Frontal cortex (tissue), 3 donors: ENCODE measurements at regions not wholly inside any gene's neighbourhood (a gene's known extent, or its start where the extent isn't known, plus 50 kb on each side); places are given as distances from the start of the nearest gene placed in this dataset.

Source experiments
- DNase-seq, 2 donors: peaks; one replicate each; pipeline ENCODE4 v3.0.0; 2012; ENCODE audit warnings: low spot score in 2 of 2
- FAIRE-seq: peaks from 2 replicates; lab custom pipeline; 2012; peaks lifted over from hg19 to GRCh38; lab: Jason Lieb, UNC
- donor health status: control.
- donor health status: control.
- donor health status: control.

- no peak for DNase-seq
Measured at GRCh38 chr14:101022121-101022520, 118.6 kb upstream of the RTL1 start.

GRCh38 chr14:101022916-101023435 is 119.5 kb upstream of the RTL1 start:
- FAIRE-seq (no peak), DNase-seq (no peak)

More at GRCh38 chr14:101022121-101022520, 118.6 kb upstream of the RTL1 start:
- no peak for FAIRE-seq

- FAIRE-seq (no peak), DNase-seq (no peak)
Measured at GRCh38 chr14:101024686-101025085, 121.2 kb upstream of the RTL1 start.

- DNase-seq (no peak), FAIRE-seq (no peak)
Measured at GRCh38 chr14:101025131-101025530, 121.6 kb upstream of the RTL1 start.

- no peak for FAIRE-seq
- DNase-seq = no peak
Measured at GRCh38 chr14:101025696-101026095, 122.2 kb upstream of the RTL1 start.

GRCh38 chr14:101026341-101026740 is 122.8 kb upstream of the RTL1 start:
- DNase-seq = no peak
- no peak for FAIRE-seq

GRCh38 chr14:101027291-101027690 is 123.8 kb upstream of the RTL1 start:
- no peak for DNase-seq

GRCh38 chr14:101027966-101028365 is 124.4 kb upstream of the RTL1 start:
- no peak for FAIRE-seq
- no peak for DNase-seq

More at GRCh38 chr14:101027291-101027690, 123.8 kb upstream of the RTL1 start:
- no peak for FAIRE-seq

- DNase-seq (no peak), FAIRE-seq (no peak)
Measured at GRCh38 chr14:101028971-101029667, 125.6 kb upstream of the RTL1 start.

- FAIRE-seq (no peak), DNase-seq (no peak)
Measured at GRCh38 chr14:101029668-101030290, 126.3 kb upstream of the RTL1 start.

GRCh38 chr14:101030586-101030985 is 127.1 kb upstream of the RTL1 start:
- FAIRE-seq (no peak), DNase-seq (no peak)

GRCh38 chr14:101031186-101031585 is 127.7 kb upstream of the RTL1 start:
- DNase-seq (no peak), FAIRE-seq (no peak)

- no peak for FAIRE-seq
- no peak for DNase-seq
Measured at GRCh38 chr14:101031721-101032120, 128.2 kb upstream of the RTL1 start.

GRCh38 chr14:101032433-101032832 is 128.9 kb upstream of the RTL1 start:
- FAIRE-seq (no peak), DNase-seq (no peak)

GRCh38 chr14:101033006-101033405 is 129.5 kb upstream of the RTL1 start:
- FAIRE-seq = no peak
- DNase-seq = no peak

- no peak for DNase-seq
- no peak for FAIRE-seq
Measured at GRCh38 chr14:101033446-101034165, 130.1 kb upstream of the RTL1 start.

- DNase-seq (no peak), FAIRE-seq (no peak)
Measured at GRCh38 chr14:101034986-101035385, 131.5 kb upstream of the RTL1 start.

GRCh38 chr14:101035466-101036225 is 132.1 kb upstream of the RTL1 start:
- DNase-seq (no peak), FAIRE-seq (no peak)

GRCh38 chr14:101037021-101037817 is 133.7 kb upstream of the RTL1 start:
- FAIRE-seq (no peak), DNase-seq (no peak)
